HG03342 (cell line): ENCODE measurements at regions not wholly inside any gene's neighbourhood (a gene's known extent, or its start where the extent isn't known, plus 50 kb on each side); places are given as distances from the start of the nearest gene placed in this dataset.

Experiments
- ATAC-seq: cut with Tn5 transposase; IDR thresholded peaks from one replicate; pipeline ENCODE4 v1.9.1; 2021; ENCODE audit warnings: mild to moderate bottlenecking, moderate library complexity; ENCODE audit not compliant: unreplicated experiment

DNA sequence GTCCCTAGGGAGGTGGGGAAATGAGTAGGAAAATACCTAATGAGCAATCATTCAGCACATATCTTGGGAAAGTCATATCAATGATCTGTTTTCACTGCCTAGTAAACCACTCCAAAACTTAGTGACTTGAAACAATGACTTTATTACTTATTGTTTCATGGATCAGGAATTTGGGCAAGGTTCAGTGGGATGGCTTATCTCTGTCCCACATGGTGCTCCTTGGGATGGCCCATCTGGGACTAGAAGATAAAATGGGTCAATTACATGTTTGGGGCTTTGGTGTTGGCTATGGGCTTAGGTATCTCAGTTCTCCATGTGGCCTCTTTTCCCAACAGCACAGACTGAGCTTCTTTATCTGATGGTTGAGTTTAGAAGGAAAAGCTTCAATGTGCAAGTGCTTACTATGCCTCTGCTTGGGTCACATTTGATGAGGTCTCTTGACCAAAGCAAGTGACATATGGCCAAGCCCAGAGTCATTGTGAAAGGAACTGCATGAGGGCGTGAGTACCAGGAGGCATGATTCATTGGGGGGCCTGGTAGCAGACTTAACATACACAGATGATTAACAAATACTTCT lies 218.1 kb upstream of the TNP1 start:
- ATAC-seq: no peak

GRCh38 chr2:217076657-217077232 lies 216.9 kb upstream of the TNP1 start:
- no peak for ATAC-seq

DNA sequence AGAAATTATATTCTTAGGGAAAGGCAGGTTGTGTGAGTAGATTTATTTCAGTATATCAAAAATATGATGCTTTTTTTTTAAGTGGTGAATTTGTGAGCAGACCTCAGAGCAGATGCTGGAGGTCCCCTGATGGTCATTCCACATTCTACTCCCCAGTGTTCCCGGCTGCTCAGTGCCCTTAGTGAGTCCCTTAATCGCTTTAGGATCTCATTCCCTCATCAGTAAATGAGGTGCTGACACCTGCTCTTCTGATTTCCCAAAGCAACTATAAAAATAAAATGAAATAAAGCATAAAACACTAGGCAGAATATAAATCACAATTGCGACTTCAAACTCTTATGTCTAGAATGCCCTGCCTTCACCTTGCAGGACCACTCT lies 216.2 kb upstream of the TNP1 start:
- no peak for ATAC-seq

DNA sequence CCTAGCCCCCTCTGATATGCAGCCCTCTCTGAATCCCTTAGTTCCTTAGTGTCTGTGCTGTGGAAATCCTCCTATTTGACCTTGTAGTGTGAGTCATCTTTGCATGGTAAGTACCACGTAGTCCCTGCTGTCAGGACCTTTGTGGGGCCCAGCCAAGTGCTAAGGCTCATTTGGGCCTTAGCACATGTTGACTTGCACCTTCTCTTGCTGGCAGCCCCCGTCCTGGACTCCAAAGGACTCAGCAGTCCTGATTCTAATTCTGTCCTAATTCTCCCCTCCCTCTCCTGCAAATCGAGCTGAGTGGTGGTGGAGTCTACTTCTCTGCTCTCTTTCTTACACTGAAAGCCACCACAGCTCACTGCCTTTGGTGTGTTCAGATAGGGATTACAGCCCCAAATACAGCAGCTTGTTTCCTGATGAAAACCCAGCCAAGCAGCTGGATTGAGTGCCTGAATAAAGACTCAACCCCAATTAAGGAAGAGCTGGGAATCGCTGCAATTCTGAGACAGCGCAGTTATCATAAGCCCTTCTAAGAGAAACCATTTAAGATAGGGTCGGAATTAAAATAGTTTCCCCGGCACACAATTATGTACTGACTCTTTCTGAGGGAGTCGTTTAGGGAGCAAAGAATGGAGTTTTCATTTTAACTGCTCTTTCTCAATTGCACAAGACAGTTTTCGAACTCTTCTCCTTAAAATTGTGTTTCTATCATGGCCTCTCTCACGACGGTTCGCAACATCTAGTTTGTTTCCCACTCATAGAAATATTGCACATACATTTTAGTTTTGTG lies 215.6 kb upstream of the TNP1 start:
- ATAC-seq: no peak

- ATAC-seq: no peak
Observed at GRCh38 chr2:217074576-217075255, 214.9 kb upstream of the TNP1 start.

- no peak for ATAC-seq
Observed at GRCh38 chr2:217071416-217071815, 211.6 kb upstream of the TNP1 start.

DNA sequence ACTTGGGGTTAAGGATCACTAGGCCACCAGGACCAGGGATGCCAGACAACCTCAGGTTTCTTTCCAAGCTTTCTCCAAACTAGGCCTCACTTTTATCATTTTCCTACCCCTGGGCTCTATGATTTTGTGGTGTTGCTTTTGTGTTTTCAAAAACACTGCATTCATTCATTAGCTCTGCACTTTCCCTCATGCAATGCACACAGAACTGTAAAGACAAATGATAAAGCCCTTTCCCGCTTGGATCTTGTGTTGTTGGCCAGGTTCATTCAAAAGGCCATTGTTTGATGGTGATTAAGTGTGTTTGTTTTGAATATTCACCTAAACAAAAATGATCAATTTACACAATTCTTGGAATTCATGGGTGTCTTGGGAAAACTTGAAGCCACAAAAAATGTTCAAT lies 210.7 kb upstream of the TNP1 start:
- ATAC-seq: no peak

DNA sequence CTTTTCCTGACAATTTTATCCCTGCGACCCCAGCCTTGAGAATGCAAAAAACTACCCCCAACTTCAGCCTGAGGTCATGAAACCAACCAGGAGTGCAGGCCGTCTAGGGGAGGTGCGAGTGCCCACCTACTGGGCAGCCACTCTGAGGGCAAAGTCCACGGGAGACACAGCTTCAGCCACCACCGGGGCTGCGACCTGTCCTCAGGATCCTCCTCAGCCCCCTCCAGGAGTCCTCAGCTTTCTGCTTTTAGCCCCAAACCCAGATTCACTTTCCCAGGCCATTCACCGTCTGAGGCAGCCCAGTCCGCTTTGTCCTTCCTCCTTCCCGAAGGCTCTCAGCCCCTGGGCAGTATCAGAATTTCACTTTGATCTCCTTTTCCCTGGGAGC lies 210.2 kb upstream of the TNP1 start:
- no peak for ATAC-seq

GRCh38 chr2:217069263-217070042 lies 209.6 kb upstream of the TNP1 start:
- ATAC-seq: no peak

GRCh38 chr2:217068677-217069250 lies 208.9 kb upstream of the TNP1 start:
- ATAC-seq: no peak

GRCh38 chr2:217067787-217068186 lies 207.9 kb upstream of the TNP1 start:
- no peak for ATAC-seq

- ATAC-seq: no peak
Observed at GRCh38 chr2:217066510-217067270, 206.8 kb upstream of the TNP1 start.

DNA sequence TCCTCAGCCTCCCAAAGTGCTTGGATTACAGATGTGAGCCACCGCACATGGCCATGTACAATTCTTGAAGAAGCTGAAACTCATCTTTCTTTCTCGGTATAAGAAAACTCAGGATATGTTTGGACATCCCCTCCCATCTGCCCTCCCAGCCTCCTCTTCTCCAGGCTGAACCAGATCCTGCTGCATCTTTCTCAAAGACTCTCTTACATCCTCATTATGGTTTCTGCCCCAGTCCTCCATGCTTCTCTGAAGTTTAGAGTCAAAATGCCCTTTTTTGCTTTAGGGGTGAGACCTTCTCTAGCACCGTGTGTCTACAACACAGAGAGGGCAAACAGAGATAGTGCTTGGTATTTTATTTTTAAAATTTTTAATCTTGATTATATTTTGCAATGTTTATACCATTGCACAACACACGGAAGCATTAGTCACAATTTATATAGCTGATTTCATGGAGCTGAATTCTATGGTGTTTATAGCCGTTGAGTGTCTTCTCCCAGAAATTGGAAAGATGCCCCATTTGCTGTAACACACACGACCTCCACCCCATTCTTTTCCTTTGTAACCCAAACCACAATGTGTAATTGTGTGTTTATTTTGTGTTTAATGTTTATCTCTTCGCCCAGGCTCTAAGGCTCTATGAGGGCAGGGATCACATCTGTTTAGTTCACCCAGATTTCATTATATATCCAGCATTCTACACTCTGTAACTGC lies 206.0 kb upstream of the TNP1 start:
- ATAC-seq: no peak

- ATAC-seq: no peak
Observed at GRCh38 chr2:217065012-217065290, 205.1 kb upstream of the TNP1 start.

- no peak for ATAC-seq
Observed at GRCh38 chr2:217064234-217065011, 204.6 kb upstream of the TNP1 start.

- ATAC-seq: no peak
Observed at GRCh38 chr2:217063238-217063755, 203.4 kb upstream of the TNP1 start.

DNA sequence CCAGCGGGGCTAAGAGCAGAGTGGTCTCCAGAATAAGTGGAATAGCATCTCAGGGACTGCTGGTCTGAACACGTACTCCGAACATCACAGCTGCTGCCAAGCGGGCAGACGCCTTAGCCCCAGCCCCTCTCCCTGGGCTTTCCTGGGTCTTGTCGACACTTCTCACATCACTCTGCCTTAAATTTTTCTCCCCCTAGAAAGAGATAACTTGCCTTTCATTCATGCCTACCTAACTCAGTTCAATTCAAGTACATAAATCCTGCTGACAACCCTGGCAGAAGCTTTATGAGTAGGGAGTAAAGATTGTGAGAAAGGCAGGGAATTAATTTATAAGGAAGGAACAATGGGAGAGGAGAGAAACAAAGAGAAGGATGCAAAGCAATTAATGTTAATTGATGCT lies 202.9 kb upstream of the TNP1 start:
- no peak for ATAC-seq

- no peak for ATAC-seq
Observed at GRCh38 chr2:217061916-217062505, 202.1 kb upstream of the TNP1 start.
